ENCODE measurements at regions not wholly inside any gene's neighbourhood (a gene's known extent, or its start where the extent isn't known, plus 50 kb on each side); places are given as distances from the start of the nearest gene placed in this dataset.
"Not testable (repeated sequence)": the region's sequence is repeated elsewhere in the genome, so short reads cannot be mapped to it uniquely, and the experiment has no call there.

GRCh38 chr1:146292424-146292823 is 63.6 kb upstream of the NOTCH2NLA start:
- H3K9ac ChIP-seq (ENCODE audit: insufficient read depth, low read length, poor library complexity, severe bottlenecking); H3K9me3 Mint-ChIP-seq; H3K27ac ChIP-seq (ENCODE audit: low read depth in 1 of 2, low read length in 2 of 2): not testable (repeated sequence)

GRCh38 chr1:146287881-146288280 is 59.1 kb upstream of the NOTCH2NLA start:
- H3K4me1 Mint-ChIP-seq; H3K27me3 ChIP-seq (ENCODE audit: control insufficient read depth in 2 of 2, insufficient read depth in 2 of 2, low read length in 2 of 2); H3K9me3 Mint-ChIP-seq; DNase-seq; H2AFZ ChIP-seq (ENCODE audit: insufficient read depth, low read depth, low read length, poor library complexity, severe bottlenecking); H3K79me2 ChIP-seq (ENCODE audit: insufficient read depth, low read length); H3K4me1 ChIP-seq (ENCODE audit: control insufficient read depth in 1 of 2, insufficient read depth in 2 of 2, low read length in 2 of 2); H3K27me3 Mint-ChIP-seq (ENCODE audit: low read depth in 3 of 3); H3K27ac ChIP-seq (ENCODE audit: low read depth in 1 of 2, low read length in 2 of 2); H3K4me3 ChIP-seq (replicated peaks in 1 of 3; ENCODE audit: low read depth in 2 of 3, low read length in 3 of 3); H3K4me2 ChIP-seq (replicated peaks; ENCODE audit: extremely low read depth, low read length, poor library complexity, severe bottlenecking); H3K4me3 Mint-ChIP-seq; H3K9me3 ChIP-seq (replicated peaks in 1 of 2; ENCODE audit: control insufficient read depth in 1 of 2, insufficient read depth in 1 of 2, low read length in 2 of 2); intact Hi-C loops (cut with micrococcal nuclease); H3K36me3 ChIP-seq (replicated peaks in 1 of 2; ENCODE audit: control insufficient read depth in 1 of 2, insufficient read depth in 2 of 2, low read length in 2 of 2); H3K36me3 Mint-ChIP-seq; H3K27ac Mint-ChIP-seq; H3K9ac ChIP-seq (ENCODE audit: insufficient read depth, low read length, poor library complexity, severe bottlenecking); H4K20me1 ChIP-seq (ENCODE audit: insufficient read depth, low read length): not testable (repeated sequence)
- WGBS (ENCODE audit: insufficient coverage), result no CpG with 5 or more reads among the region's 6 CpGs

More at GRCh38 chr1:146292424-146292823, 63.6 kb upstream of the NOTCH2NLA start:
- WGBS (ENCODE audit: insufficient coverage), result no CpG with 5 or more reads among the region's 4 CpGs
- H3K27me3 Mint-ChIP-seq (ENCODE audit: low read depth in 3 of 3); H3K36me3 ChIP-seq (replicated peaks in 1 of 2; ENCODE audit: control insufficient read depth in 1 of 2, insufficient read depth in 2 of 2, low read length in 2 of 2); H3K27me3 ChIP-seq (ENCODE audit: control insufficient read depth in 2 of 2, insufficient read depth in 2 of 2, low read length in 2 of 2); DNase-seq; H3K36me3 Mint-ChIP-seq; H3K4me1 Mint-ChIP-seq; H3K4me1 ChIP-seq (ENCODE audit: control insufficient read depth in 1 of 2, insufficient read depth in 2 of 2, low read length in 2 of 2); H2AFZ ChIP-seq (ENCODE audit: insufficient read depth, low read depth, low read length, poor library complexity, severe bottlenecking); H3K9me3 ChIP-seq (replicated peaks in 1 of 2; ENCODE audit: control insufficient read depth in 1 of 2, insufficient read depth in 1 of 2, low read length in 2 of 2); H3K79me2 ChIP-seq (ENCODE audit: insufficient read depth, low read length); H3K4me2 ChIP-seq (replicated peaks; ENCODE audit: extremely low read depth, low read length, poor library complexity, severe bottlenecking); H4K20me1 ChIP-seq (ENCODE audit: insufficient read depth, low read length); intact Hi-C loops (cut with micrococcal nuclease); H3K27ac Mint-ChIP-seq; H3K4me3 Mint-ChIP-seq; H3K4me3 ChIP-seq (replicated peaks in 1 of 3; ENCODE audit: low read depth in 2 of 3, low read length in 3 of 3): not testable (repeated sequence)

GRCh38 chr1:146284760-146285159 is 55.9 kb upstream of the NOTCH2NLA start:
- H3K27ac ChIP-seq (ENCODE audit: low read depth in 1 of 2, low read length in 2 of 2); H3K27me3 Mint-ChIP-seq (ENCODE audit: low read depth in 3 of 3); H3K9me3 ChIP-seq (replicated peaks in 1 of 2; ENCODE audit: control insufficient read depth in 1 of 2, insufficient read depth in 1 of 2, low read length in 2 of 2); H3K4me3 ChIP-seq (replicated peaks in 1 of 3; ENCODE audit: low read depth in 2 of 3, low read length in 3 of 3); H3K9me3 Mint-ChIP-seq; H3K4me2 ChIP-seq (replicated peaks; ENCODE audit: extremely low read depth, low read length, poor library complexity, severe bottlenecking); H3K36me3 ChIP-seq (replicated peaks in 1 of 2; ENCODE audit: control insufficient read depth in 1 of 2, insufficient read depth in 2 of 2, low read length in 2 of 2); H3K4me1 Mint-ChIP-seq; H3K27me3 ChIP-seq (ENCODE audit: control insufficient read depth in 2 of 2, insufficient read depth in 2 of 2, low read length in 2 of 2); H3K4me1 ChIP-seq (ENCODE audit: control insufficient read depth in 1 of 2, insufficient read depth in 2 of 2, low read length in 2 of 2); H3K79me2 ChIP-seq (ENCODE audit: insufficient read depth, low read length); H2AFZ ChIP-seq (ENCODE audit: insufficient read depth, low read depth, low read length, poor library complexity, severe bottlenecking); H3K4me3 Mint-ChIP-seq; H3K36me3 Mint-ChIP-seq; H3K9ac ChIP-seq (ENCODE audit: insufficient read depth, low read length, poor library complexity, severe bottlenecking); intact Hi-C loops (cut with micrococcal nuclease); H4K20me1 ChIP-seq (ENCODE audit: insufficient read depth, low read length); H3K27ac Mint-ChIP-seq; DNase-seq: not testable (repeated sequence)
- WGBS (ENCODE audit: insufficient coverage), result no CpG with 5 or more reads among the region's 1 CpG

- not testable (repeated sequence) for H3K9me3 ChIP-seq (replicated peaks in 1 of 2; ENCODE audit: control insufficient read depth in 1 of 2, insufficient read depth in 1 of 2, low read length in 2 of 2); H3K4me1 ChIP-seq (ENCODE audit: control insufficient read depth in 1 of 2, insufficient read depth in 2 of 2, low read length in 2 of 2)
- no CpG with 5 or more reads among the region's 3 CpGs for WGBS (ENCODE audit: insufficient coverage)
Measured at GRCh38 chr1:146283527-146283880, 54.7 kb upstream of the NOTCH2NLA start.

More at GRCh38 chr1:146283527-146283880, 54.7 kb upstream of the NOTCH2NLA start:
- H3K4me2 ChIP-seq (replicated peaks; ENCODE audit: extremely low read depth, low read length, poor library complexity, severe bottlenecking); H3K9me3 Mint-ChIP-seq; H3K27me3 ChIP-seq (ENCODE audit: control insufficient read depth in 2 of 2, insufficient read depth in 2 of 2, low read length in 2 of 2); H3K27me3 Mint-ChIP-seq (ENCODE audit: low read depth in 3 of 3); H3K4me3 Mint-ChIP-seq; H2AFZ ChIP-seq (ENCODE audit: insufficient read depth, low read depth, low read length, poor library complexity, severe bottlenecking); H4K20me1 ChIP-seq (ENCODE audit: insufficient read depth, low read length); H3K36me3 ChIP-seq (replicated peaks in 1 of 2; ENCODE audit: control insufficient read depth in 1 of 2, insufficient read depth in 2 of 2, low read length in 2 of 2); DNase-seq; H3K79me2 ChIP-seq (ENCODE audit: insufficient read depth, low read length); H3K9ac ChIP-seq (ENCODE audit: insufficient read depth, low read length, poor library complexity, severe bottlenecking); intact Hi-C loops (cut with micrococcal nuclease); H3K4me3 ChIP-seq (replicated peaks in 1 of 3; ENCODE audit: low read depth in 2 of 3, low read length in 3 of 3); H3K4me1 Mint-ChIP-seq; H3K27ac Mint-ChIP-seq; H3K27ac ChIP-seq (ENCODE audit: low read depth in 1 of 2, low read length in 2 of 2); H3K36me3 Mint-ChIP-seq: not testable (repeated sequence)
